IMR-90 (cell line): ENCODE measurements at regions not wholly inside any gene's neighbourhood (a gene's known extent, or its start where the extent isn't known, plus 50 kb on each side); places are given as distances from the start of the nearest gene placed in this dataset.

Source experiments
- ATAC-seq: fragments of 200-7000 bp; cut with Tn5 transposase; 2 replicates; pipeline ENCODE4 v1.9.1; 2020; ENCODE audit warnings: low read depth, mild to moderate bottlenecking, moderate library complexity
- BruUV-seq: library from RNA; stranded (reverse); fragments of 400-500 nt; replicated peaks from 2 replicates; lab custom pipeline; 2021; lab: Mats Ljungman, UMichigan
- CTCF ChIA-PET: fragments of 300-600 bp; formaldehyde crosslinking; extraction: SDS; loops from one replicate; lab custom pipeline; 2021; ENCODE audit warnings: antibody characterized with exemption; lab: Yijun Ruan, JAX
- POLR2A ChIA-PET: fragments of 300-600 bp; sonication (Branson Sonifier 250); formaldehyde crosslinking; loops from one replicate; lab custom pipeline; 2022; ENCODE audit warnings: antibody characterized with exemption; ENCODE audit not compliant: unreplicated experiment; lab: Charles Lee
- DNase-seq: peaks from one replicate; pipeline ENCODE4 v3.0.0; 2013
- H2AFZ ChIP-seq: replicated peaks from 2 replicates; pipeline ENCODE3; 2013; ENCODE audit warnings: low read length, mild to moderate bottlenecking; ENCODE audit not compliant: poor library complexity
- H2AK5ac ChIP-seq: 2 replicates; pipeline ENCODE4 v1.6.1; 2013; ENCODE audit warnings: low read depth, low read length, inconsistent platforms
- H2AK9ac ChIP-seq: replicated peaks from 2 replicates; pipeline ENCODE3; 2013; ENCODE audit warnings: mild to moderate bottlenecking, low read depth, low read length, moderate library complexity; ENCODE audit not compliant: poor library complexity
- H2BK120ac ChIP-seq: 2 replicates; pipeline ENCODE4 v1.6.1; 2013; ENCODE audit warnings: low read depth, low read length, inconsistent platforms
- H2BK15ac ChIP-seq: 3 replicates; pipeline ENCODE4 v1.6.1; 2013; ENCODE audit warnings: low read depth, low read length, inconsistent platforms
- H2BK20ac ChIP-seq: 2 replicates; pipeline ENCODE4 v1.6.1; 2013; ENCODE audit warnings: low read depth, mild to moderate bottlenecking, inconsistent platforms, low read length, moderate library complexity
- H2BK5ac ChIP-seq: 2 replicates; pipeline ENCODE4 v1.6.1; 2013; ENCODE audit warnings: mild to moderate bottlenecking, low read depth, low read length, inconsistent platforms; ENCODE audit not compliant: poor library complexity, severe bottlenecking
- H3K14ac ChIP-seq: replicated peaks from 2 replicates; pipeline ENCODE4 v1.6.1; 2013; ENCODE audit warnings: low read depth, low read length, inconsistent platforms
- H3K18ac ChIP-seq: 2 replicates; pipeline ENCODE4 v1.6.1; 2013; ENCODE audit warnings: low read depth, low read length, control low read depth
- H3K23ac ChIP-seq: 2 replicates; pipeline ENCODE4 v1.6.1; 2013; ENCODE audit warnings: low read depth, low read length, inconsistent platforms
- H3K27ac ChIP-seq: 2 replicates; pipeline ENCODE4 v1.5.1; 2013; ENCODE audit warnings: mild to moderate bottlenecking, control low read depth, low read length; ENCODE audit not compliant: insufficient read depth
- H3K27me3 ChIP-seq: 2 replicates; pipeline ENCODE4 v1.6.1; 2013; ENCODE audit warnings: low read length; ENCODE audit not compliant: control insufficient read depth, insufficient read depth
- H3K36me3 ChIP-seq: 2 replicates; pipeline ENCODE4 v1.6.1; 2013; ENCODE audit warnings: low read length, mixed read lengths; ENCODE audit not compliant: control insufficient read depth, insufficient read depth
- H3K4ac ChIP-seq: 2 replicates; pipeline ENCODE4 v1.6.1; 2013; ENCODE audit warnings: low read depth, low read length, inconsistent platforms
- H3K4me1 ChIP-seq: 2 replicates; pipeline ENCODE4 v1.6.1; 2013; ENCODE audit warnings: low read length, mixed read lengths; ENCODE audit not compliant: control insufficient read depth, insufficient read depth
- H3K4me2 ChIP-seq: 2 replicates; pipeline ENCODE4 v1.6.1; 2013; ENCODE audit warnings: low read depth, mild to moderate bottlenecking, control low read depth, low read length, moderate library complexity
- H3K4me3 ChIP-seq: 2 replicates; pipeline ENCODE4 v1.5.1; 2013; ENCODE audit warnings: low read depth, mild to moderate bottlenecking, control low read depth, low read length, moderate library complexity; ENCODE audit not compliant: insufficient read depth
- H3K56ac ChIP-seq: 2 replicates; pipeline ENCODE4 v1.6.1; 2013; ENCODE audit warnings: low read length, inconsistent platforms; ENCODE audit not compliant: insufficient read depth; ENCODE audit errors: extremely low read depth
- H3K79me1 ChIP-seq, 2 experiments: 2 replicates each; pipeline ENCODE4 v1.6.1; 2013; ENCODE audit warnings: low read length in 2 of 2, inconsistent platforms in 1 of 2, low read depth in 1 of 2
- H3K9ac ChIP-seq: 2 replicates; pipeline ENCODE4 v1.6.1; 2013; ENCODE audit warnings: low read depth, low read length, control low read depth
- H3K9me1 ChIP-seq: 2 replicates; pipeline ENCODE4 v1.6.1; 2013; ENCODE audit warnings: low read length, inconsistent platforms; ENCODE audit not compliant: insufficient read depth
- H3K9me3 ChIP-seq: 2 replicates; pipeline ENCODE4 v1.6.1; 2013; ENCODE audit warnings: low read length; ENCODE audit not compliant: control insufficient read depth, insufficient read depth
- H4K20me1 ChIP-seq: 2 replicates; pipeline ENCODE4 v1.6.1; 2013; ENCODE audit warnings: low read length, inconsistent platforms; ENCODE audit not compliant: insufficient read depth
- H4K5ac ChIP-seq: 2 replicates; pipeline ENCODE4 v1.6.1; 2013; ENCODE audit warnings: mild to moderate bottlenecking, low read depth, low read length, control low read depth
- H4K8ac ChIP-seq, 2 experiments: 2 replicates each; pipeline ENCODE4 v1.6.1; 2013; ENCODE audit warnings: low read depth in 2 of 2, low read length in 2 of 2, control low read depth in 1 of 2, inconsistent platforms in 1 of 2
- H4K91ac ChIP-seq: 2 replicates; pipeline ENCODE4 v1.6.1; 2013; ENCODE audit warnings: low read depth, low read length, inconsistent platforms; ENCODE audit not compliant: insufficient read depth
- BHLHE40 ChIP-seq: fragments of 150-350 bp; IDR thresholded peaks from 2 replicates; pipeline ENCODE4 v1.6.1; 2016; ENCODE audit warnings: mild to moderate bottlenecking, low read depth, low read length
- CEBPB ChIP-seq: IDR thresholded peaks from 2 replicates; pipeline ENCODE4 v1.6.1; 2012; ENCODE audit warnings: low read depth, low read length, improper control_type of control experiment
- CHD1 ChIP-seq: IDR thresholded peaks from 2 replicates; pipeline ENCODE4 v1.6.1; 2012; ENCODE audit warnings: low read depth, low read length, improper control_type of control experiment
- FOS ChIP-seq: fragments of 150-350 bp; IDR thresholded peaks from 2 replicates; pipeline ENCODE4 v1.6.1; 2016; ENCODE audit warnings: low read depth, low read length
- MAFK ChIP-seq: IDR thresholded peaks from 2 replicates; pipeline ENCODE4 v1.6.1; 2012; ENCODE audit warnings: low read depth, low read length, improper control_type of control experiment
- MAZ ChIP-seq: IDR thresholded peaks from 2 replicates; pipeline ENCODE4 v1.6.1; 2012; ENCODE audit warnings: low read depth, mild to moderate bottlenecking, low read length, improper control_type of control experiment, moderate library complexity, borderline replicate concordance
- MXI1 ChIP-seq: IDR thresholded peaks from 2 replicates; pipeline ENCODE4 v1.6.1; 2012; ENCODE audit warnings: low read depth, mild to moderate bottlenecking, low read length, moderate library complexity, borderline replicate concordance
- NFE2L2 ChIP-seq: fragments of 150-350 bp; IDR thresholded peaks from 2 replicates; pipeline ENCODE4 v1.6.1; 2016; ENCODE audit warnings: low read depth, mild to moderate bottlenecking, low read length
- POLR2A ChIP-seq: IDR thresholded peaks from 2 replicates; pipeline ENCODE4 v1.6.1; 2012; ENCODE audit warnings: mild to moderate bottlenecking, low read depth, low read length
- RAD21 ChIP-seq: IDR thresholded peaks from 2 replicates; pipeline ENCODE4 v1.6.1; 2012; ENCODE audit warnings: low read length, improper control_type of control experiment
- RCOR1 ChIP-seq: IDR thresholded peaks from 2 replicates; pipeline ENCODE4 v1.6.1; 2012; ENCODE audit warnings: mild to moderate bottlenecking, low read length, improper control_type of control experiment; ENCODE audit not compliant: insufficient replicate concordance
- RFX5 ChIP-seq: IDR thresholded peaks from 2 replicates; pipeline ENCODE4 v1.8.0; 2012; ENCODE audit warnings: low read depth, mild to moderate bottlenecking, low read length, moderate library complexity
- SMC3 ChIP-seq: fragments of 150-350 bp; IDR thresholded peaks from 2 replicates; pipeline ENCODE4 v1.6.1; 2016; ENCODE audit warnings: low read depth, mild to moderate bottlenecking, antibody characterized with exemption, low read length, moderate library complexity
- WGBS, 2 experiments: methylation state at CpG; one replicate each; pipeline versions ENCODE4 v1.1.5 to v1.1.7; 2013; ENCODE audit warnings: missing lambda C conversion rate in 2 of 2; ENCODE audit not compliant: insufficient read length in 1 of 2; ENCODE audit errors: extremely low coverage in 2 of 2; 5-methylcytosine and 5-hydroxymethylcytosine counted together
- dilution Hi-C: fragments of 300-500 bp; cut with HindIII; formaldehyde crosslinking; loops from one replicate; pipeline ENCODE4 v1.14.3; 2018; ENCODE audit warnings: low sequenced_read_pairs; ENCODE audit not compliant: unreplicated experiment
- in situ Hi-C: fragments of 300-500 bp; cut with MboI; formaldehyde crosslinking; loops from 3 replicates; pipeline ENCODE4 v1.14.3; 2019; ENCODE audit warnings: low sequenced_read_pairs, inconsistent platforms, mixed read lengths
- intact Hi-C: fragments of 100-400 bp; cut with micrococcal nuclease; formaldehyde crosslinking; loops from 2 replicates; pipeline ENCODE4 v1.10.0; 2022
- TF ChIP-seq, protein P1 (sequence below): fragments of 150-350 bp; IDR thresholded peaks from 2 replicates; pipeline ENCODE4 v1.6.1; 2017; ENCODE audit warnings: mild to moderate bottlenecking, antibody characterized with exemption, low read length, low read depth
- TF ChIP-seq, protein P2 (sequence below): conservative IDR thresholded peaks from 2 replicates; pipeline ENCODE4 v1.5.1; 2012; ENCODE audit warnings: mild to moderate bottlenecking, low read depth, low read length, improper control_type of control experiment
- TF ChIP-seq, protein P3 (sequence below): fragments of 150-350 bp; IDR thresholded peaks from 2 replicates; pipeline ENCODE4 v1.6.1; 2016; ENCODE audit warnings: low read depth, mild to moderate bottlenecking, low read length, moderate library complexity, borderline replicate concordance

DNA sequence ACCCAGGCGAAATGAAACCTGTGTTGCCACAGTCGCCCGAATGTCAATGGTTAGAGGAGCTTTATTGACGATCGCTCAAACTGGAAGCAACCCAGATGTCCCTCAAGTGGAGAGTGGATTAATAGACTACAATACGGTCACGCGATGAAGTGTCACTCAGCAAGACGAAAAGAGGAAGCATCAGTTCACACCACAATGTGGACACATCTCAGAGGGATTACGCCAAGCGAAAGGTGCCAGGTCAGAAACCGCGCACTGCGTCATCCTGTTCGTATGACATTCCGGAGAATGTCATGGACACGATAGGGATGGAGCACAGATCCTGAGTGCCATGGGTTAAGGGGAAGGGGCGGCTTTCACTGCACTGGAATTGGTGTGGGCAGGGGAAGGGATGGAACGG is 111.7 kb downstream of the HMX1 start:
- Histone ChIP-seq H3K9me3 (peaks cover 2% of the 10 kb centered on the region; the same call in 1 of the 2 replicates), H3K4me2 (no peak overlapping the region), H2BK20ac (no peak overlapping the region), H3K14ac (no peak overlapping the region), H3K9me1 (no peaks in the 10 kb centered on the region), H4K20me1 (no peaks in the 10 kb centered on the region), H4K5ac (no peak overlapping the region), H3K27me3 (no peaks in the 10 kb centered on the region), H3K79me1 (no peaks in the 10 kb centered on the region), H3K18ac (no peak overlapping the region), H3K4me3 (no peak overlapping the region), H2BK15ac (no peak overlapping the region), H2BK120ac (no peak overlapping the region), H3K23ac (no peak overlapping the region), H2AK5ac (no peak overlapping the region), H2BK5ac (no peak overlapping the region), H3K36me3 (no peaks in the 10 kb centered on the region), H3K4me1 (no peaks in the 10 kb centered on the region), H4K91ac (no peak overlapping the region), H3K9ac (no peak overlapping the region), H3K56ac (no peak overlapping the region), H3K4ac (no peak overlapping the region), H3K27ac (no peak overlapping the region), H4K8ac (no peak overlapping the region), H2AK9ac (no peak overlapping the region), H2AFZ (no peak overlapping the region)
- dilution Hi-C loops (no loop called here), in situ Hi-C loops (no loop called here), intact Hi-C loops (no loop called here)
- TF ChIP-seq NFE2L2 (no peak), RCOR1 (no peak), CEBPB (no peak), MAZ (no peak), MXI1 (no peak), MAFK (no peak), RAD21 (no peak), POLR2A (no peak), BHLHE40 (no peak), RFX5 (no peak), CHD1 (no peak), SMC3 (no peak), FOS (no peak)
- TF ChIP-seq, protein P1, sequence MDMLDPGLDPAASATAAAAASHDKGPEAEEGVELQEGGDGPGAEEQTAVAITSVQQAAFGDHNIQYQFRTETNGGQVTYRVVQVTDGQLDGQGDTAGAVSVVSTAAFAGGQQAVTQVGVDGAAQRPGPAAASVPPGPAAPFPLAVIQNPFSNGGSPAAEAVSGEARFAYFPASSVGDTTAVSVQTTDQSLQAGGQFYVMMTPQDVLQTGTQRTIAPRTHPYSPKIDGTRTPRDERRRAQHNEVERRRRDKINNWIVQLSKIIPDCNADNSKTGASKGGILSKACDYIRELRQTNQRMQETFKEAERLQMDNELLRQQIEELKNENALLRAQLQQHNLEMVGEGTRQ = no peak
- TF ChIP-seq, protein P2, sequence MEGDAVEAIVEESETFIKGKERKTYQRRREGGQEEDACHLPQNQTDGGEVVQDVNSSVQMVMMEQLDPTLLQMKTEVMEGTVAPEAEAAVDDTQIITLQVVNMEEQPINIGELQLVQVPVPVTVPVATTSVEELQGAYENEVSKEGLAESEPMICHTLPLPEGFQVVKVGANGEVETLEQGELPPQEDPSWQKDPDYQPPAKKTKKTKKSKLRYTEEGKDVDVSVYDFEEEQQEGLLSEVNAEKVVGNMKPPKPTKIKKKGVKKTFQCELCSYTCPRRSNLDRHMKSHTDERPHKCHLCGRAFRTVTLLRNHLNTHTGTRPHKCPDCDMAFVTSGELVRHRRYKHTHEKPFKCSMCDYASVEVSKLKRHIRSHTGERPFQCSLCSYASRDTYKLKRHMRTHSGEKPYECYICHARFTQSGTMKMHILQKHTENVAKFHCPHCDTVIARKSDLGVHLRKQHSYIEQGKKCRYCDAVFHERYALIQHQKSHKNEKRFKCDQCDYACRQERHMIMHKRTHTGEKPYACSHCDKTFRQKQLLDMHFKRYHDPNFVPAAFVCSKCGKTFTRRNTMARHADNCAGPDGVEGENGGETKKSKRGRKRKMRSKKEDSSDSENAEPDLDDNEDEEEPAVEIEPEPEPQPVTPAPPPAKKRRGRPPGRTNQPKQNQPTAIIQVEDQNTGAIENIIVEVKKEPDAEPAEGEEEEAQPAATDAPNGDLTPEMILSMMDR = no peak
- TF ChIP-seq, protein P3, sequence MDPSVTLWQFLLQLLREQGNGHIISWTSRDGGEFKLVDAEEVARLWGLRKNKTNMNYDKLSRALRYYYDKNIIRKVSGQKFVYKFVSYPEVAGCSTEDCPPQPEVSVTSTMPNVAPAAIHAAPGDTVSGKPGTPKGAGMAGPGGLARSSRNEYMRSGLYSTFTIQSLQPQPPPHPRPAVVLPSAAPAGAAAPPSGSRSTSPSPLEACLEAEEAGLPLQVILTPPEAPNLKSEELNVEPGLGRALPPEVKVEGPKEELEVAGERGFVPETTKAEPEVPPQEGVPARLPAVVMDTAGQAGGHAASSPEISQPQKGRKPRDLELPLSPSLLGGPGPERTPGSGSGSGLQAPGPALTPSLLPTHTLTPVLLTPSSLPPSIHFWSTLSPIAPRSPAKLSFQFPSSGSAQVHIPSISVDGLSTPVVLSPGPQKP = no peak
- no peak for ATAC-seq
- BruUV-seq = no TSS peak
- ChIA-PET CTCF (no interaction called here), POLR2A (no interaction called here)
- 58% methylated on average over 9 of the region's 19 CpGs; no CpG with 5 or more reads in 1 of the 2 experiments for WGBS, 2 experiments
- DNase-seq = no peak
